DND-41 (cell line): ENCODE measurements at regions not wholly inside any gene's neighbourhood (a gene's known extent, or its start where the extent isn't known, plus 50 kb on each side); places are given as distances from the start of the nearest gene placed in this dataset.
A peak's percentile ranks its signal among the peaks of the same experiment; 100 is the strongest.

ENCODE experiments used
- ATAC-seq: fragments of 200-7000 bp; cut with Tn5 transposase; 3 replicates; pipeline ENCODE4 v1.9.1; 2021; ENCODE audit warnings: low read depth; ENCODE audit not compliant: insufficient read depth
- DNase-seq: peaks from one replicate; pipeline ENCODE4 v3.0.0-alpha.2; 2020
- H2AFZ ChIP-seq: 2 replicates; pipeline ENCODE4 v1.6.0; 2012; ENCODE audit warnings: low read depth, low read length
- H3K27ac ChIP-seq: 2 replicates; pipeline ENCODE4 v1.5.1; 2012; ENCODE audit warnings: low read length, inconsistent platforms
- H3K27me3 ChIP-seq: fragments of 200-600 bp; sonication (generic); 2 replicates; pipeline ENCODE4 v1.6.0; 2012; ENCODE audit warnings: low read length, mild to moderate bottlenecking, inconsistent platforms; ENCODE audit not compliant: insufficient read depth, poor library complexity
- H3K36me3 ChIP-seq: 2 replicates; pipeline ENCODE4 v1.5.1; 2012; ENCODE audit warnings: low read length, inconsistent platforms; ENCODE audit not compliant: insufficient read depth
- H3K4me1 ChIP-seq: 2 replicates; pipeline ENCODE4 v1.5.1; 2012; ENCODE audit warnings: mild to moderate bottlenecking, low read length; ENCODE audit not compliant: insufficient read depth
- H3K4me2 ChIP-seq: 2 replicates; pipeline ENCODE4 v1.6.0; 2012; ENCODE audit warnings: mild to moderate bottlenecking, moderate library complexity, low read length, inconsistent platforms; ENCODE audit not compliant: insufficient read depth
- H3K4me3 ChIP-seq, 2 experiments: fragments of 200-600 bp in 1 of 2; shearing (Covaris generic) in 1 of 2; 2 replicates each; pipeline ENCODE4 v1.5.1; 2012 to 2016; ENCODE audit warnings: inconsistent platforms in 2 of 2, low read length in 2 of 2, mild to moderate bottlenecking in 2 of 2, low read depth in 1 of 2, moderate library complexity in 1 of 2
- H3K79me2 ChIP-seq: 2 replicates; pipeline ENCODE4 v1.6.0; 2012; ENCODE audit warnings: low read length, inconsistent platforms; ENCODE audit not compliant: insufficient read depth
- H3K9ac ChIP-seq: 2 replicates; pipeline ENCODE4 v1.6.0; 2012; ENCODE audit warnings: low read depth, mild to moderate bottlenecking, inconsistent platforms, low read length, moderate library complexity
- H3K9me3 ChIP-seq: 2 replicates; pipeline ENCODE4 v1.5.1; 2012; ENCODE audit warnings: low read length, moderate library complexity, mild to moderate bottlenecking, inconsistent platforms; ENCODE audit not compliant: insufficient read depth, severe bottlenecking
- H4K20me1 ChIP-seq: 2 replicates; pipeline ENCODE4 v1.6.0; 2012; ENCODE audit warnings: low read length; ENCODE audit not compliant: insufficient read depth
- CTCF ChIP-seq: IDR thresholded peaks from 2 replicates; pipeline ENCODE4 v1.5.1; 2012; ENCODE audit warnings: borderline replicate concordance, low read length, moderate library complexity, mild to moderate bottlenecking; ENCODE audit not compliant: poor library complexity, severe bottlenecking; ENCODE audit errors: extremely low read depth
- EZH2 ChIP-seq: IDR thresholded peaks from 3 replicates; pipeline ENCODE4 v1.6.1; 2012; ENCODE audit warnings: borderline replicate concordance, low read depth, mild to moderate bottlenecking, moderate library complexity, low read length, inconsistent platforms; ENCODE audit not compliant: severe bottlenecking

DNA sequence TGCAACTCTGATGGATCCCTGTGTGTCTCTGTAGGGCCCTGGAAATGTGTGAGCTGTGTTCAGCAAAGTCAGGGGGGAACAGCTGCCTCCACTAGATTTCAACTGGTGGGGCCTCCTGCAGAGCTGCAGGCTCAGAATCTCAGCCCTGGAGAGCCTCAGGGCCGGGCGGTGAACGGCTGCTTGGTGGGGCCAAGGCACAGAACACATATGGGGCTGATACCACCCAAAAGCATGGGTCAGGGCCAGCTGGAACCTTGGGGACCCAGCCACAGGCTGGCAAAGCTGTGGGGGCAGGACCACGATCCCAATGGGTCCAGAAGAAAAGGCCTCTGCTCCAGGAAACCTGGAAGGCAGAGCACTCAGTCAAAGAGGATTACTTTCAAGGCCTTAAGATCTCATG, 878.5 kb downstream of the BCL11B start:
- no peak overlapping the region for H3K4me2 ChIP-seq
- no peak overlapping the region for H3K9ac ChIP-seq
- no peaks in the 10 kb centered on the region for H3K9me3 ChIP-seq
- no peak overlapping the region for H3K4me3 ChIP-seq
- no peaks in the 10 kb centered on the region for H3K36me3 ChIP-seq
- no peak for ATAC-seq
- no peaks in the 10 kb centered on the region for H4K20me1 ChIP-seq
- H3K4me1 ChIP-seq, result no peaks in the 10 kb centered on the region
- no peak overlapping the region for H3K27ac ChIP-seq
- H3K79me2 ChIP-seq, result no peaks in the 10 kb centered on the region
- no peaks in the 10 kb centered on the region for H3K27me3 ChIP-seq
- no peak for DNase-seq
- H2AFZ ChIP-seq, result no peak overlapping the region
- TF ChIP-seq CTCF, result no peak
- no peak for TF ChIP-seq EZH2

GRCh38 chr14:98404811-98405210, 867.2 kb downstream of the BCL11B start:
- DNase-seq, result no peak
- Histone ChIP-seq H3K9me3 (no peaks in the 10 kb centered on the region), H4K20me1 (no peaks in the 10 kb centered on the region), H3K9ac (no peak overlapping the region), H3K4me3 (no peak overlapping the region), H3K4me1 (peaks cover 32% of the 10 kb centered on the region), H3K27me3 (no peaks in the 10 kb centered on the region), H3K36me3 (no peaks in the 10 kb centered on the region), H3K27ac (peak overlapping the region; percentile 56), H3K79me2 (no peaks in the 10 kb centered on the region), H2AFZ (no peak overlapping the region; the same call in 1 of the 2 replicates), H3K4me2 (no peak overlapping the region)
- no peak for TF ChIP-seq EZH2
- TF ChIP-seq CTCF, result no peak
- ATAC-seq, result no peak

GRCh38 chr14:98408024-98408555, 863.9 kb downstream of the BCL11B start:
- H2AFZ ChIP-seq, result peak overlapping the region; percentile 62; the same call in 1 of the 2 replicates
- H3K9ac ChIP-seq, result peak overlapping the region; percentile 40
- H3K4me1 ChIP-seq, result peaks cover 32% of the 10 kb centered on the region
- H3K4me3 ChIP-seq, result no peak overlapping the region
- no peak for TF ChIP-seq EZH2
- TF ChIP-seq CTCF, result no peak
- H3K27ac ChIP-seq, result peak overlapping the region; percentile 68
- no peaks in the 10 kb centered on the region for H3K36me3 ChIP-seq
- no peak for DNase-seq
- H3K79me2 ChIP-seq, result no peaks in the 10 kb centered on the region
- ATAC-seq, result no peak
- H4K20me1 ChIP-seq, result no peaks in the 10 kb centered on the region
- H3K4me2 ChIP-seq, result peak overlapping the region; percentile 44
- H3K27me3 ChIP-seq, result no peaks in the 10 kb centered on the region
- H3K9me3 ChIP-seq, result no peaks in the 10 kb centered on the region

DNA sequence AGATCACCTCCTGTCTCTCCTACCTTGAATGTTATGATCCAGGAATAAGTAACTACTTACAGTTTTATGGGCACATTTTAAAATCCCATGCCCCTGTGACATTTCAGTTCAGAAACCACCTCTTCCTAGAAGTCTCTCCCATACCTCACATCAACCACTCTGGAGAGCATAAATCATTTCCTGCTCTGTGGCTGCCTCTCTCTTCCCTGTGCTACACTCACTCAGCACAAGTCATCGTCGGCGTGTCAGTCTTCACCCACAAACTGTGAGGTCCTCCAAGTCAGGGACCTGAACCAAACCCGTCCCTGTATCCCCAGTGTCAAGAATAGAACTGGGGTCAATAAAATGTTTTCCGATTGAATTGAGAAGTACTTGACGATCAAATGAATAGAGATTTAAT, 863.3 kb downstream of the BCL11B start:
- Histone ChIP-seq H3K4me3 (no peak overlapping the region), H3K27me3 (no peaks in the 10 kb centered on the region), H3K9ac (peak overlapping the region; percentile 40), H3K36me3 (no peaks in the 10 kb centered on the region), H3K9me3 (no peaks in the 10 kb centered on the region), H4K20me1 (no peaks in the 10 kb centered on the region), H3K4me1 (peaks cover 32% of the 10 kb centered on the region), H2AFZ (peak overlapping the region; percentile 62), H3K4me2 (peak overlapping the region; percentile 44), H3K79me2 (no peaks in the 10 kb centered on the region), H3K27ac (peak overlapping the region; percentile 68)
- ATAC-seq (peak; percentile 98), DNase-seq (peak; percentile 66)
- TF ChIP-seq CTCF (no peak), EZH2 (no peak)
